ENCODE measurements at regions not wholly inside any gene's neighbourhood (a gene's known extent, or its start where the extent isn't known, plus 50 kb on each side); places are given as distances from the start of the nearest gene placed in this dataset.

DNA sequence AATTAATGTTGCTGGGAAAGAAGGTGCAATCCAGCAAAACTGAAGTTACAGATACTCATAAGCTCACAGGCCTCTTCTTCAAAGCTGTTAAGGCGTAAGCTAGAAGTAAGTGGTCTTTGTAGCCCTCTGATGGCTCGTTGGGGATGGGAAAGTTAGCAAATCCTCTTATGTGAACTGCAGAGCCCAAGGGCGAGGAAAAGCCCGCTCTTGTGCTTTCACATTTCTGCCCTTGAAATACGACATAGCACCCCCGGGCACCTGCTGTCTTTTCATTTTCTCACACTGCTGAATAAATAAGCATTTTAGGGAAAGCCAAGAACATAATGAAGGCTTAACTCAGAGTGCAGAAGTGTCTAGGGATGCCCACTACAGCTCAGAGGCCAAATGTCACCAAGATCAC lies 73.1 kb upstream of the SORBS2 start:
- no peak overlapping the region for H3K27ac ChIP-seq (ENCODE audit: insufficient read depth, low read length, poor library complexity, severe bottlenecking)
- Mint-ChIP-seq H3K9me3 (peaks cover 0 to 11% (median 4%) of the 10 kb centered on the region in 7 donors), H3K27ac (no peak overlapping the region), H3K4me3 (no peak overlapping the region), H3K36me3 (no peaks in the 10 kb centered on the region), H3K4me1 (peaks cover 0 to 3% (median 0%) of the 10 kb centered on the region in 4 donors), H3K27me3 (peaks cover 11% of the 10 kb centered on the region)
- no peak overlapping the region for H3K4me3 ChIP-seq (ENCODE audit: low read depth, low read length)
- H3K27me3 ChIP-seq (ENCODE audit: control insufficient read depth, insufficient read depth, low read length) = no peaks in the 10 kb centered on the region
- H3K9me3 ChIP-seq (ENCODE audit: control insufficient read depth in 2 of 2, low read length in 2 of 2) = no peaks in the 10 kb centered on the region
- H3K4me1 ChIP-seq (ENCODE audit: control insufficient read depth, insufficient read depth, low read length, poor library complexity, severe bottlenecking) = no peaks in the 10 kb centered on the region
- ATAC-seq (ENCODE audit: low read depth in 2 of 2) (no peak), DNase-seq (no peak)
- H3K36me3 ChIP-seq (ENCODE audit: control insufficient read depth, insufficient read depth, low read length) = no peaks in the 10 kb centered on the region

DNA sequence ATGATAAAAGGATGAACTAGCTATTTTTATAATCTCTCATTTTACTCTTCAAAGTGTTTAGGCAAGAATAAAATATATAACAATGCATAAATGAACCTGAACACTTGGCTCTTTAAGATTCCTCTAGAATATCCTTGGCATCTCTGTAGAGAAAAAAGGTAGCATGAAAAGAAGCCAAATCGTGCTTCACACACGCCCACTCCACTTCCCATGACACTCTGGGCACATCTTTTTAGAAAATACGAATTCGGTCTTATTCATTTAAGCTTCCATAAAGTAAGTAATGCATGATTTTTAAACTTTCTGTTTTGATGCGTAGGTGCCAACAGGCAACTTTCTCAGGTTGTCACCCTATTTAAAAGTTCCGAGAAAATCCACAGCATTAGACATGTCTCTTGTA lies 73.6 kb upstream of the SORBS2 start:
- Histone ChIP-seq H3K4me3 (ENCODE audit: low read depth, low read length) (no peak overlapping the region), H3K9me3 (ENCODE audit: control insufficient read depth in 2 of 2, low read length in 2 of 2) (no peaks in the 10 kb centered on the region), H3K27me3 (ENCODE audit: control insufficient read depth, insufficient read depth, low read length) (no peaks in the 10 kb centered on the region), H3K36me3 (ENCODE audit: control insufficient read depth, insufficient read depth, low read length) (no peaks in the 10 kb centered on the region), H3K27ac (ENCODE audit: insufficient read depth, low read length, poor library complexity, severe bottlenecking) (no peak overlapping the region), H3K4me1 (ENCODE audit: control insufficient read depth, insufficient read depth, low read length, poor library complexity, severe bottlenecking) (no peaks in the 10 kb centered on the region)
- DNase-seq (no peak), ATAC-seq (ENCODE audit: low read depth in 2 of 2) (no peak)
- Mint-ChIP-seq H3K27ac (no peak overlapping the region), H3K9me3 (peaks cover 0 to 12% (median 4%) of the 10 kb centered on the region in 7 donors), H3K27me3 (peaks cover 11% of the 10 kb centered on the region), H3K4me1 (peaks cover 0 to 3% (median 0%) of the 10 kb centered on the region in 4 donors), H3K4me3 (no peak overlapping the region), H3K36me3 (no peaks in the 10 kb centered on the region)

DNA sequence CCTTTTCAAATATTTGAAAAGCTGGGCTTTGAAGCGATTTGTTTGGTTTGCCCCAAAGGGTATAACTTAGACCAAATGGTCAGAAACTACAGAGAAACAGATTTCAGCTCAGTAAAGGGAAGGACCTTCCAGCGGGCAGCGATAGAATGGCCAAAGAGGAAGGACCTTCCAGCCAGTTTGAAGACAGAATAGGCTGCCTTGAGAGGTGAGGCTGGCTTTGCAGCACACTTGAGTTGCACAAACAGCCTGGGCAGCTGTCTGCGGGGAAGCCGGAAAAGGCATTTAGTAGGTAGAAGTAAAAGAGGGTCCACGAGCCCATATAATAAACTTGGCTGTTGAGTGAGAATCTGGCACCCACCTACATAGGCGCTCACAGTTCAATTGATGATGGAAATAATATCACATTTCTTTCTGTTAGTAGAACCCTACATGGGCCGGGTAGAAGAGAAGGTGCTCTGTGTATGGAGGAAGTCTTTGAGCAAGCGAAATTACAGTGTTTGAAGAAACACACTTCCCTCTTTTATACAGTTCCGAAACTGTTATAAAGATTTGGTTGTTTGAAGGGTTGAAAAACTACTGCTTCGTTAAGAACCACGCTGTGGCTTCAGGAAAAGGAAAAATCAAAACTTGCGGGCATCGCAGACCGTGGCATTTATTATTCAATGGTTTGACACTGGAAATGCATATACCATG lies 75.0 kb upstream of the SORBS2 start:
- Histone ChIP-seq H3K9me3 (ENCODE audit: control insufficient read depth in 2 of 2, low read length in 2 of 2) (no peaks in the 10 kb centered on the region), H3K4me1 (ENCODE audit: control insufficient read depth, insufficient read depth, low read length, poor library complexity, severe bottlenecking) (no peaks in the 10 kb centered on the region), H3K27ac (ENCODE audit: insufficient read depth, low read length, poor library complexity, severe bottlenecking) (no peak overlapping the region), H3K27me3 (ENCODE audit: control insufficient read depth, insufficient read depth, low read length) (no peaks in the 10 kb centered on the region), H3K36me3 (ENCODE audit: control insufficient read depth, insufficient read depth, low read length) (no peaks in the 10 kb centered on the region), H3K4me3 (ENCODE audit: low read depth, low read length) (no peak overlapping the region)
- DNase-seq (no peak), ATAC-seq (ENCODE audit: low read depth in 2 of 2) (no peak)
- Mint-ChIP-seq H3K4me1 (peaks cover 0 to 3% (median 0%) of the 10 kb centered on the region in 4 donors), H3K27me3 (peaks cover 11% of the 10 kb centered on the region), H3K36me3 (no peaks in the 10 kb centered on the region), H3K27ac (no peak overlapping the region), H3K4me3 (peak overlapping the region in 1 of 4 donors; percentile 13), H3K9me3 (peaks cover 0 to 12% (median 4%) of the 10 kb centered on the region in 7 donors)

DNA sequence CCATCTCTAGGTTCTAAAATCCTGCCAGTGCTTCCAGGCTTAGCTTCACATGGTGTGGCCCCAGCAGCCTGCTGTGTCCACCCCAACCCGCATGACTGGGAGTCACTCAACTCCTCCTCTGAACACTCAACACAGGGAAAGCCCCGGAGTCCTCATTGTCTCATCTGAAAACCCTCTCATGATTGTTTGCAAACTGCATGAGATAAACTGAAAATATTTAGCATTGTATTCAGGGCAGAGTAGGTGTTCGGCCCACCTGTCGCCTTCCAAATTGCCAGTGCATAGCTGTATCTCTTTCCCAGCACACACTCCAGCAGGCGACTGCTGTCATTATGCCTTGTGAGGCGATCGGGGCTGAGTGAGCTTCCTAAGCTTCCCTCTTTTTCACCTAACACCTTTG lies 76.7 kb upstream of the SORBS2 start:
- Histone ChIP-seq H3K4me3 (ENCODE audit: low read depth, low read length) (no peak overlapping the region), H3K9me3 (ENCODE audit: control insufficient read depth in 2 of 2, low read length in 2 of 2) (no peaks in the 10 kb centered on the region), H3K27ac (ENCODE audit: insufficient read depth, low read length, poor library complexity, severe bottlenecking) (no peak overlapping the region), H3K27me3 (ENCODE audit: control insufficient read depth, insufficient read depth, low read length) (no peaks in the 10 kb centered on the region), H3K36me3 (ENCODE audit: control insufficient read depth, insufficient read depth, low read length) (no peaks in the 10 kb centered on the region), H3K4me1 (ENCODE audit: control insufficient read depth, insufficient read depth, low read length, poor library complexity, severe bottlenecking) (no peaks in the 10 kb centered on the region)
- Mint-ChIP-seq H3K9me3 (peaks cover 0 to 12% (median 4%) of the 10 kb centered on the region in 7 donors), H3K27me3 (peaks cover 11% of the 10 kb centered on the region), H3K36me3 (no peaks in the 10 kb centered on the region), H3K4me1 (peaks cover 0 to 3% (median 0%) of the 10 kb centered on the region in 4 donors), H3K27ac (no peak overlapping the region), H3K4me3 (no peak overlapping the region)
- DNase-seq (no peak), ATAC-seq (ENCODE audit: low read depth in 2 of 2) (no peak)

DNA sequence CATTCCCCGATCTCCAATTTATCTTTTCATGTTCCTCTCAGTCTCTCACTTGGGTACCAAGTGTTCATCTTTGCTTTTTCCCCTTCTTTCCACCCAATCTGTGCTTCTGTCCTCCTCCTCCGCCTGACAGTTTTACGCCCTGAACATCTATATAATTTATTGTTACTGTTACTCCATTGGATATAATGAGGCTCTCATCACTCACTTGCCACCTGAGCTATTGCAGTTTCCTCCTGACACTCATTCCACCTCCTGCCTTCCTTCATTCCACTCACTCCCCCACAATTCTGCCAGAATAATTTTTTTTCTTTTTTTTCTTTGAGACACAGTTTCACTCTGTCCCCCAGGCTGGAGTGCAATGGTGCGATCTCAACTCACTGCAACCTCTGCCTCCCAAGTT lies 77.6 kb upstream of the SORBS2 start:
- H3K4me3 Mint-ChIP-seq = no peak overlapping the region
- H3K27me3 Mint-ChIP-seq = peaks cover 11% of the 10 kb centered on the region
- H3K36me3 Mint-ChIP-seq = no peaks in the 10 kb centered on the region
- DNase-seq (no peak), ATAC-seq (ENCODE audit: low read depth in 2 of 2) (no peak)
- no peak overlapping the region for H3K27ac ChIP-seq (ENCODE audit: insufficient read depth, low read length, poor library complexity, severe bottlenecking)
- no peaks in the 10 kb centered on the region for H3K36me3 ChIP-seq (ENCODE audit: control insufficient read depth, insufficient read depth, low read length)
- peaks cover 0 to 3% (median 0%) of the 10 kb centered on the region in 4 donors for H3K4me1 Mint-ChIP-seq
- no peaks in the 10 kb centered on the region for H3K4me1 ChIP-seq (ENCODE audit: control insufficient read depth, insufficient read depth, low read length, poor library complexity, severe bottlenecking)
- H3K9me3 Mint-ChIP-seq = peaks cover 0 to 12% (median 4%) of the 10 kb centered on the region in 7 donors
- no peaks in the 10 kb centered on the region for H3K9me3 ChIP-seq (ENCODE audit: control insufficient read depth in 2 of 2, low read length in 2 of 2)
- no peak overlapping the region for H3K4me3 ChIP-seq (ENCODE audit: low read depth, low read length)
- H3K27me3 ChIP-seq (ENCODE audit: control insufficient read depth, insufficient read depth, low read length) = no peaks in the 10 kb centered on the region
- no peak overlapping the region for H3K27ac Mint-ChIP-seq

DNA sequence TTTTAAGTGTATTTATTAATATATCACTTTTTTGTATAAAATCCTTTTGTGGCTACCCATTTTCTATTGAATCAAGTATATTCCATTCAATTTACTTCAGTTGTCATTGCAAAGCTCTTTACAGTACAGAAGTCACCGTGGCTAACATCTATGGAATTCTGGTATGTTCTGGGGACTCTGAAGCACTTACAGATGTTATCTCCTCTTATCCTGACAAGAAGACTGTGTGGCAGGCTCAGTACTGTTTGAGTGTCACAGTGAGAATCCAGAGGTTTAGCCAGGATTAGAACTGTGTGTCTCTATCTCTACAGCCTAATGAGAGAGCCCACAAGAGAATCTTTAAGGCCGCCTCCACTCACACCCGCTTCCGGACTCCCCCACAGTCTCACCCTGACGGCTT lies 78.2 kb upstream of the SORBS2 start:
- Mint-ChIP-seq H3K36me3 (no peaks in the 10 kb centered on the region), H3K4me3 (peak overlapping the region in 1 of 4 donors; percentile 55), H3K27me3 (peaks cover 11% of the 10 kb centered on the region), H3K4me1 (peaks cover 0 to 3% (median 0%) of the 10 kb centered on the region in 4 donors), H3K9me3 (peaks cover 0 to 12% (median 4%) of the 10 kb centered on the region in 7 donors), H3K27ac (no peak overlapping the region)
- H3K27ac ChIP-seq (ENCODE audit: insufficient read depth, low read length, poor library complexity, severe bottlenecking) = no peak overlapping the region
- H3K36me3 ChIP-seq (ENCODE audit: control insufficient read depth, insufficient read depth, low read length) = no peaks in the 10 kb centered on the region
- DNase-seq (no peak), ATAC-seq (ENCODE audit: low read depth in 2 of 2) (no peak)
- no peaks in the 10 kb centered on the region for H3K27me3 ChIP-seq (ENCODE audit: control insufficient read depth, insufficient read depth, low read length)
- no peaks in the 10 kb centered on the region for H3K4me1 ChIP-seq (ENCODE audit: control insufficient read depth, insufficient read depth, low read length, poor library complexity, severe bottlenecking)
- H3K9me3 ChIP-seq (ENCODE audit: control insufficient read depth in 2 of 2, low read length in 2 of 2) = no peaks in the 10 kb centered on the region
- no peak overlapping the region for H3K4me3 ChIP-seq (ENCODE audit: low read depth, low read length)

DNA sequence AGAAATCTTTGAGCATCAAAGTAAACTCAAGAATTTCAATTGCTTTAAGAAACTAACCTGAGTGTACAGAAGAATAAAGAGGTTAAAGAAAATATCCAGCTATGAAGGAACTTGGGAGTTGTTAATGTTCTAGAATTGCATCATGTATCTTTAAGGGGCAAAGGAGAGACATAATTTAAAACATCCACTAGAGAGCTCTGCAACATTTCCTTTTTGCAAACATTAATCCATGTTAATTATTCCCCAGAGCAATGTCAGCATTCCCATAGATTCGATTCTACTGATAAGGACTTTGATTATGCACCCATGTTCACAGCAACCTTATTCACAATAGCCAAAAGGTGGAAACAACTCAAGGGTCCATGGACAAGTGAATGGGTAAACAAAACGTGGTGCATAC lies 80.2 kb upstream of the SORBS2 start:
- Histone ChIP-seq H3K27ac (ENCODE audit: insufficient read depth, low read length, poor library complexity, severe bottlenecking) (no peak overlapping the region), H3K27me3 (ENCODE audit: control insufficient read depth, insufficient read depth, low read length) (no peaks in the 10 kb centered on the region), H3K4me3 (ENCODE audit: low read depth, low read length) (no peak overlapping the region), H3K9me3 (ENCODE audit: control insufficient read depth in 2 of 2, low read length in 2 of 2) (no peaks in the 10 kb centered on the region), H3K4me1 (ENCODE audit: control insufficient read depth, insufficient read depth, low read length, poor library complexity, severe bottlenecking) (no peaks in the 10 kb centered on the region), H3K36me3 (ENCODE audit: control insufficient read depth, insufficient read depth, low read length) (no peaks in the 10 kb centered on the region)
- Mint-ChIP-seq H3K27me3 (peaks cover under 1% of the 10 kb centered on the region), H3K27ac (no peak overlapping the region), H3K36me3 (no peaks in the 10 kb centered on the region), H3K4me1 (no peaks in the 10 kb centered on the region), H3K9me3 (peaks cover 0 to 12% (median 4%) of the 10 kb centered on the region in 7 donors), H3K4me3 (no peak overlapping the region)
- DNase-seq = no peak
- ATAC-seq (ENCODE audit: low read depth in 2 of 2) = no peak

DNA sequence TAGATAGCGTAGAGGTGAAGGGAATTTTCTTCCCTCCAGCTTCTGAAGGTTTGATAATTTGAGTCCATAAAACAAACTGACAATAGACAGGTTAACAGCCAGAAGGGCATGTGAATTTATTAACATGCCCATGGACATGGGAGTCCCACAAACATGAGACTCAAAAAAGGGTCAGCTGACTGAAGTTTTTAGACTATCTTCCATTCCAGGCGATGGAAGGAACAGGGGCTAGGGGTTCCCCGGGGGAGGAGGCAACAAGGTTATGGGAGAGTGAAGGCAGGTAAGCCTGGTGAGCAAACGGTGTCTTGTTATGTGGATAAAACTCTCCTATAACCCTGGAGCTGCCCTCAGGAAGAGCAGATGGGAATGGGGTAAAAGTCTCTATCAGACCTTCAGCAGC lies 81.5 kb upstream of the SORBS2 start:
- Histone ChIP-seq H3K4me3 (ENCODE audit: low read depth, low read length) (no peak overlapping the region), H3K4me1 (ENCODE audit: control insufficient read depth, insufficient read depth, low read length, poor library complexity, severe bottlenecking) (no peaks in the 10 kb centered on the region), H3K36me3 (ENCODE audit: control insufficient read depth, insufficient read depth, low read length) (no peaks in the 10 kb centered on the region), H3K9me3 (ENCODE audit: control insufficient read depth in 2 of 2, low read length in 2 of 2) (no peaks in the 10 kb centered on the region), H3K27me3 (ENCODE audit: control insufficient read depth, insufficient read depth, low read length) (no peaks in the 10 kb centered on the region), H3K27ac (ENCODE audit: insufficient read depth, low read length, poor library complexity, severe bottlenecking) (no peak overlapping the region)
- H3K4me1 Mint-ChIP-seq = no peaks in the 10 kb centered on the region
- DNase-seq (no peak), ATAC-seq (ENCODE audit: low read depth in 2 of 2) (no peak)
- no peak overlapping the region for H3K4me3 Mint-ChIP-seq
- H3K36me3 Mint-ChIP-seq = no peaks in the 10 kb centered on the region
- no peak overlapping the region for H3K27ac Mint-ChIP-seq
- H3K9me3 Mint-ChIP-seq = peaks cover 0 to 10% (median 2%) of the 10 kb centered on the region in 7 donors
- H3K27me3 Mint-ChIP-seq = no peaks in the 10 kb centered on the region

All from CD4-positive, CD25-positive, alpha-beta regulatory T cell (primary cell).